Esophagus muscularis mucosa (tissue), 4 donors: ENCODE measurements at regions not wholly inside any gene's neighbourhood (a gene's known extent, or its start where the extent isn't known, plus 50 kb on each side); places are given as distances from the start of the nearest gene placed in this dataset.

Experiments
- DNase-seq: peaks from one replicate; pipeline ENCODE4 v3.0.0-alpha.2; 2017; ENCODE audit errors: extremely low spot score
- H3K27ac ChIP-seq, 4 donors: fragments of 200-600 bp; sonication (generic); replicated peaks in 1 of 4; 1 replicate in 3 of 4; 2 replicates in 1 of 4; pipeline ENCODE4 v1.5.1; 2016 to 2019; ENCODE audit warnings: mild to moderate bottlenecking in 1 of 4
- H3K27me3 ChIP-seq, 4 donors: fragments of 200-600 bp; sonication (generic); one replicate each; pipeline versions ENCODE4 v1.5.1 to v1.6.0; 2016 to 2019
- H3K36me3 ChIP-seq, 4 donors: fragments of 200-600 bp; sonication (generic); one replicate each; pipeline ENCODE4 v1.5.1; 2016 to 2019
- H3K4me1 ChIP-seq, 4 donors: fragments of 200-600 bp; sonication (generic); one replicate each; pipeline ENCODE4 v1.5.1; 2016 to 2019
- H3K4me3 ChIP-seq, 4 donors: fragments of 200-600 bp; sonication (generic); 1 replicate in 2 of 4; 2 replicates in 2 of 4; pipeline ENCODE4 v1.5.1; 2016 to 2019; ENCODE audit warnings: mild to moderate bottlenecking in 4 of 4, moderate library complexity in 1 of 4
- H3K9me3 ChIP-seq, 4 donors: fragments of 200-600 bp; sonication (generic); 1 replicate in 3 of 4; 2 replicates in 1 of 4; pipeline ENCODE4 v1.5.1; 2016 to 2019
- EP300 ChIP-seq: sonication (generic); formaldehyde crosslinking; IDR thresholded peaks from one replicate; pipeline ENCODE4 v1.6.1; 2017; ENCODE audit warnings: antibody characterized with exemption
- POLR2A ChIP-seq: fragments of 450-650 bp; IDR thresholded peaks from one replicate; pipeline ENCODE4 v1.6.1; 2017; ENCODE audit warnings: antibody characterized with exemption, moderate library complexity, mild to moderate bottlenecking, low read depth
- POLR2AphosphoS5 ChIP-seq, 2 donors: sonication (generic); formaldehyde crosslinking; IDR thresholded peaks; one replicate each; pipeline ENCODE4 v1.6.1; 2017; ENCODE audit warnings: antibody characterized with exemption in 2 of 2
- WGBS: methylation state at CpG from one replicate; pipeline ENCODE4 v1.1.5; 2018; 5-methylcytosine and 5-hydroxymethylcytosine counted together
- intact Hi-C: fragments of 100-400 bp; cut with DNase I; formaldehyde crosslinking; loops from one replicate; pipeline ENCODE4 v1.15.1; 2023
- TF ChIP-seq, protein P1 (sequence below), 3 experiments: fragments of 200-600 bp in 2 of 3; fragments of 450-650 bp in 1 of 3; sonication (generic) in 2 of 3; IDR thresholded peaks; one replicate each; pipeline ENCODE4 v1.5.1; 2017 to 2019; ENCODE audit warnings: antibody characterized with exemption in 3 of 3, mild to moderate bottlenecking in 2 of 3, moderate library complexity in 1 of 3

DNA sequence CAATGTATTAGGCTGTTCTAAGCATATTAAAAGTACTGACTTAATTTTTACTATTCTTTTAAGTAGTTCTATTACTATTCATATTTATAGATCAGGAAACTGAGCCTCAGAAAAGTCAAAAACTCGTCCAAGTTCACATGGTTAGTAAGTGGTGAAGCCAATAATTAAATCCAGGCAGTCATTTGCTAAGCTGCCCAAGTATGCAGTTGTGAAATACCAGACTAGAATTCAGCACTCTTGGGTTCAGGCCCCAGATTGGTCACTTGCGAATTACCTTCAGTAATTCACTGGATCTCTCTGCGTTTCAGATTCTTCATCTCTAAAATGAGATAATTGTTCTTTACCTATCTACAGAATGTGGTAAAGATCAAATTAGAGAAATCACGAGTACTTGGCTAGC, 161.9 kb upstream of the CADPS start:
- Histone ChIP-seq H3K9me3 (no peaks in the 10 kb centered on the region), H3K27ac (no peak overlapping the region), H3K4me1 (no peaks in the 10 kb centered on the region), H3K36me3 (no peaks in the 10 kb centered on the region), H3K27me3 (no peaks in the 10 kb centered on the region), H3K4me3 (no peak overlapping the region)
- TF ChIP-seq POLR2AphosphoS5 (IDR thresholded peaks at IDR 0.05) (no peak), POLR2A (no peak)
- intact Hi-C loops, result no loop called here
- DNase-seq, result no peak
- WGBS, result 81% methylated on average over 4 of the region's 4 CpGs

DNA sequence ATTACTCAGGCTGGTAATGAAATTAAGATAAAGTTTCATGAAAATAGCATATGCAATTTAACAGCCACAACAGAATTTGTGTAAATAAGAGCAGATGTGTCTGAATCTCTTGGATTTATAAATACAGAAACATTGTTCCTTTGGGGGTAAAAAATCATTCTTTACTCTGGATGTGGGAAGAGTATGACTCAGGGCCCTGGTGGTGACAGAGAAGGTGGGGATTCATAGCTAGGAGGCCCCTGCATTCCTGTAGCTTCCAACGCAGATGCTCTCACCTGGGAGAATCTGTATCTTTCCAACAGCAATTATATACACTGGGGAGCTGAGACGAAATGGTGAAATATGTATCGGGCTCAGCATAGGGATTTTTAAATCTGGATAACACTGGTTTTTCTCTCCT, 167.6 kb upstream of the CADPS start:
- Histone ChIP-seq H3K27me3 (no peaks in the 10 kb centered on the region), H3K9me3 (no peaks in the 10 kb centered on the region), H3K36me3 (no peaks in the 10 kb centered on the region), H3K27ac (no peak overlapping the region), H3K4me3 (no peak overlapping the region), H3K4me1 (no peaks in the 10 kb centered on the region)
- no peak for DNase-seq
- WGBS, result 83% methylated on average over 3 of the region's 3 CpGs
- TF ChIP-seq POLR2AphosphoS5 (IDR thresholded peaks at IDR 0.05), result no peak
- TF ChIP-seq POLR2A, result no peak
- no peak for TF ChIP-seq EP300
- TF ChIP-seq, protein P1, sequence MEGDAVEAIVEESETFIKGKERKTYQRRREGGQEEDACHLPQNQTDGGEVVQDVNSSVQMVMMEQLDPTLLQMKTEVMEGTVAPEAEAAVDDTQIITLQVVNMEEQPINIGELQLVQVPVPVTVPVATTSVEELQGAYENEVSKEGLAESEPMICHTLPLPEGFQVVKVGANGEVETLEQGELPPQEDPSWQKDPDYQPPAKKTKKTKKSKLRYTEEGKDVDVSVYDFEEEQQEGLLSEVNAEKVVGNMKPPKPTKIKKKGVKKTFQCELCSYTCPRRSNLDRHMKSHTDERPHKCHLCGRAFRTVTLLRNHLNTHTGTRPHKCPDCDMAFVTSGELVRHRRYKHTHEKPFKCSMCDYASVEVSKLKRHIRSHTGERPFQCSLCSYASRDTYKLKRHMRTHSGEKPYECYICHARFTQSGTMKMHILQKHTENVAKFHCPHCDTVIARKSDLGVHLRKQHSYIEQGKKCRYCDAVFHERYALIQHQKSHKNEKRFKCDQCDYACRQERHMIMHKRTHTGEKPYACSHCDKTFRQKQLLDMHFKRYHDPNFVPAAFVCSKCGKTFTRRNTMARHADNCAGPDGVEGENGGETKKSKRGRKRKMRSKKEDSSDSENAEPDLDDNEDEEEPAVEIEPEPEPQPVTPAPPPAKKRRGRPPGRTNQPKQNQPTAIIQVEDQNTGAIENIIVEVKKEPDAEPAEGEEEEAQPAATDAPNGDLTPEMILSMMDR (IDR thresholded peaks at IDR 0.05), result no peak
- intact Hi-C loops, result no loop called here

DNA sequence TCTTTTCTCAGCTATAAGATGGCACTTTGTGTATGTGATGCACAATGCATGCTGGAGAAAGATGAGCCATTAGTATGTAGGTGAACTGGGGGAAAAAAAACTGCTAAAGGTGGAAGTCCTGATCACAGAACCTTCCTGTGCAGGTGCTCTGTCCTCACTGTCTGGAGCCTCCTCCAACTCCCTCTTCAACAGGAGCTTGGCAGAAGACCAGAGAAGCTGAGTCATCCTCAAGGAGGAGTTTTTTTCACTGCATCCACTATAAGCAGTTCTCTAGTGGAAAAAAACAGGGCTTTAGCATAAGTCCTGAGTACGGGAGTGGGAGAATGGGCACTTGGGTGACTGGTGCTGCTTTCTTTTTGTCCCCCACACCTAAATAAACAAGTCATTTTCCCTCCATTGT, 168.4 kb upstream of the CADPS start:
- H3K4me3 ChIP-seq, result no peak overlapping the region
- no peak for TF ChIP-seq POLR2AphosphoS5 (IDR thresholded peaks at IDR 0.05)
- TF ChIP-seq, protein P1 (IDR thresholded peaks at IDR 0.05), result no peak
- TF ChIP-seq POLR2A, result no peak
- TF ChIP-seq EP300, result no peak
- intact Hi-C loops, result no loop called here
- no peak for DNase-seq
- H3K4me1 ChIP-seq, result no peaks in the 10 kb centered on the region
- H3K27me3 ChIP-seq, result no peaks in the 10 kb centered on the region
- no peak overlapping the region for H3K27ac ChIP-seq
- no peaks in the 10 kb centered on the region for H3K36me3 ChIP-seq
- 75% methylated on average over 1 of the region's 1 CpG for WGBS
- H3K9me3 ChIP-seq, result no peaks in the 10 kb centered on the region

DNA sequence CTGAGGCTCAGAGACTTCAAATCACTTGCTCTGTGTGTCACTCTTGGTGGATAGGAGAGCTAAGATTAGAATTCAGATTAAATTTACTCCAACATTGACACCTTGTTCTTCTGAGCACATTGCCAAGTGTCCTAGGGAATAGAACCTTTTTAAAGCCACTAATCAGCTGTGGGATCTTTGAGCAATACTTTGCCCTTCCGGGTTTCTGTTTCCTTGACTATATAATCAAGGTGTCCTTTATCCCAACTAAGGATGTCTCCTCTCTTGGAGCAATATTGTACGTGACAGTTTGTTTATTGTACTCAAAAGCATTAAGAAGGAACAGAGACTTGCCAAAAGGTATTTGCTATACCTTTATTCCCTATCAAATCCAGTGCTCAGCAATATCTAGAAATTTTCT, 170.9 kb upstream of the CADPS start:
- Histone ChIP-seq H3K9me3 (no peaks in the 10 kb centered on the region), H3K27me3 (no peaks in the 10 kb centered on the region), H3K27ac (no peak overlapping the region), H3K36me3 (no peaks in the 10 kb centered on the region), H3K4me1 (no peaks in the 10 kb centered on the region), H3K4me3 (no peak overlapping the region)
- 29% methylated on average over 2 of the region's 2 CpGs for WGBS
- intact Hi-C loops, result no loop called here
- no peak for TF ChIP-seq EP300
- TF ChIP-seq, protein P1 (IDR thresholded peaks at IDR 0.05), result no peak
- no peak for TF ChIP-seq POLR2A
- TF ChIP-seq POLR2AphosphoS5 (IDR thresholded peaks at IDR 0.05), result no peak
- no peak for DNase-seq

DNA sequence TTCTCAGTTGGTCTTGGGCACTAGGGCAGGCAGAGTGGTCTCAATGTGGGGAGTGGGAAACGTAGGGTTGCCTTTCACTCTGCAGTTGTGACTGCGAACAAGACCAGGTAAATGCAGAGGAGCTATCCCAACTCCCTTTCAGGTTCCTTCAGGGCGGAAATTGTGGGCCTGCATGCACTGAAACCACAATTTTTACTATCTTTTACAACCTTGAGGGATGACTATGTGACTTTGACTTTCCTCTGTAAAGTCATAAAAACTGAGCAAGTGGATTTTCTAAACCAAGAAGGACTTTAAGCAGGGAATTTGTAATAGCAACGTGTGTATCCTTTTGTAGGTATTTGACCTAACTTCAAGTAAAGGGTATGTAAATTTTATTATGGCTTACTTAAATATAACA, 171.4 kb upstream of the CADPS start:
- H3K36me3 ChIP-seq, result no peaks in the 10 kb centered on the region
- intact Hi-C loops, result no loop called here
- H3K27me3 ChIP-seq, result no peaks in the 10 kb centered on the region
- no peaks in the 10 kb centered on the region for H3K9me3 ChIP-seq
- no peak overlapping the region for H3K4me3 ChIP-seq
- no peak overlapping the region for H3K27ac ChIP-seq
- TF ChIP-seq EP300, result no peak
- TF ChIP-seq POLR2AphosphoS5 (IDR thresholded peaks at IDR 0.05), result no peak
- TF ChIP-seq POLR2A, result no peak
- DNase-seq, result no peak
- no peaks in the 10 kb centered on the region for H3K4me1 ChIP-seq
- WGBS, result 68% methylated on average over 4 of the region's 4 CpGs

DNA sequence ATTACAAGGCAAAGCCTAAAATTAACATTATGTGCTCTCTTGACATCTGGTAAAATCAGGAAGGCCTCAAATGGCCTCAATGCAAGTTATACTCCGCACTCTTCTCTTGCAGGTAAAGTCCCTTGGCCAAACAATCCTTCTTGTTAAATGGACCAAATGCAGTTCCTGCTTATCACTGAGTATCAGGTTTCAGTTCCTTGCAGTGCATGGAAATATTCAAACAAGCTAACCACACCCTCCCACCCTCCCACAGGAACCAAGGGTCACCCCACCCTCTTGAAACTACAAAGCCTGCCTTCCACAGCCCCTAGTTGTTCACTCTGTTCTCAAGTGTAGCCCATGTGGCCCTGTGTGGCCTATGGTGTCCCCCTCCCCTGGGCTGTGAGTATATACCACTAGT, 171.9 kb upstream of the CADPS start:
- no peak for DNase-seq
- intact Hi-C loops, result no loop called here
- TF ChIP-seq EP300 (no peak), POLR2A (no peak), POLR2AphosphoS5 (IDR thresholded peaks at IDR 0.05) (no peak)
- TF ChIP-seq, protein P1 (IDR thresholded peaks at IDR 0.05), result no peak
- Histone ChIP-seq H3K27me3 (no peaks in the 10 kb centered on the region), H3K9me3 (no peaks in the 10 kb centered on the region), H3K27ac (no peak overlapping the region), H3K36me3 (no peaks in the 10 kb centered on the region), H3K4me3 (no peak overlapping the region), H3K4me1 (no peaks in the 10 kb centered on the region)
- 90% methylated on average over 1 of the region's 1 CpG for WGBS
